ENCODE measurements at regions not wholly inside any gene's neighbourhood (a gene's known extent, or its start where the extent isn't known, plus 50 kb on each side); places are given as distances from the start of the nearest gene placed in this dataset.
A peak's percentile ranks its signal among the peaks of the same experiment; 100 is the strongest.
"Not testable (repeated sequence)": the region's sequence is repeated elsewhere in the genome, so short reads cannot be mapped to it uniquely, and the experiment has no call there.

- no peak overlapping the region for H2BK15ac ChIP-seq (ENCODE audit: low read length)
- H4K91ac ChIP-seq (ENCODE audit: low read depth, low read length, poor library complexity): no peak overlapping the region
- no peak overlapping the region for H2BK12ac ChIP-seq (ENCODE audit: low read length)
- H3K4me2 ChIP-seq (ENCODE audit: insufficient read depth, low read length, poor library complexity, severe bottlenecking): no peak overlapping the region
- H3K4ac ChIP-seq (ENCODE audit: low read length): no peak overlapping the region
- H3K4me3 ChIP-seq (ENCODE audit: low read length in 2 of 2): no peak overlapping the region
- H3K79me1 ChIP-seq (ENCODE audit: low read depth, low read length): no peaks in the 10 kb centered on the region
- no peak overlapping the region for H3K14ac ChIP-seq (ENCODE audit: low read length)
- H2AFZ ChIP-seq (ENCODE audit: low read length): no peak overlapping the region
- no peaks in the 10 kb centered on the region for H3K9me3 ChIP-seq (replicated peaks in 1 of 2; ENCODE audit: control insufficient read depth in 2 of 2, insufficient read depth in 1 of 2, low read depth in 1 of 2, low read length in 2 of 2)
- H3K36me3 ChIP-seq (replicated peaks in 1 of 2; ENCODE audit: control insufficient read depth in 2 of 2, insufficient read depth in 2 of 2, low read length in 2 of 2): no peaks in the 10 kb centered on the region
- H2BK120ac ChIP-seq (ENCODE audit: low read depth, low read length): peak overlapping the region; percentile 96
- no peak overlapping the region for H4K8ac ChIP-seq (ENCODE audit: low read depth, low read length)
- no peak overlapping the region for H2BK5ac ChIP-seq (ENCODE audit: low read length)
- H3K18ac ChIP-seq (ENCODE audit: low read length): peak overlapping the region; percentile 57
- peak overlapping the region; percentile 65 for H3K23ac ChIP-seq (ENCODE audit: low read depth, low read length, poor library complexity)
- H3K9ac ChIP-seq (ENCODE audit: low read depth, low read length, poor library complexity): no peak overlapping the region
- no peak for DNase-seq (ENCODE audit: low spot score)
- no peaks in the 10 kb centered on the region for H3K4me1 ChIP-seq (ENCODE audit: control insufficient read depth in 2 of 2, insufficient read depth in 1 of 2, low read depth in 1 of 2, low read length in 2 of 2)
- no peaks in the 10 kb centered on the region for H3K27me3 ChIP-seq (ENCODE audit: control insufficient read depth in 3 of 3, insufficient read depth in 3 of 3, low read depth in 1 of 3, low read length in 3 of 3)
- WGBS, 2 donors (ENCODE audit: extremely low coverage in 2 of 2, insufficient read length in 2 of 2, insufficient replicate concordance in 1 of 2): no CpG with 5 or more reads among the region's 9 CpGs
- no peak overlapping the region for H3K27ac ChIP-seq (replicated peaks; ENCODE audit: low read length)
- no peak overlapping the region for H2AK5ac ChIP-seq (ENCODE audit: low read depth, low read length)
Measured at GRCh38 chr7:152594801-152595200, 81.1 kb downstream of the XRCC2 start.

GRCh38 chr7:152591976-152592375, 84.0 kb downstream of the XRCC2 start:
- no peak overlapping the region for H3K18ac ChIP-seq (ENCODE audit: low read length)
- H2BK12ac ChIP-seq (ENCODE audit: low read length): no peak overlapping the region
- no peak overlapping the region for H3K14ac ChIP-seq (ENCODE audit: low read length)
- H3K23ac ChIP-seq (ENCODE audit: low read depth, low read length, poor library complexity): no peak overlapping the region
- no peak overlapping the region for H3K4me3 ChIP-seq (ENCODE audit: low read length in 2 of 2)
- H3K9ac ChIP-seq (ENCODE audit: low read depth, low read length, poor library complexity): no peak overlapping the region
- no peak overlapping the region for H2BK5ac ChIP-seq (ENCODE audit: low read length)
- no peaks in the 10 kb centered on the region for H3K79me1 ChIP-seq (ENCODE audit: low read depth, low read length)
- no peak overlapping the region for H2BK15ac ChIP-seq (ENCODE audit: low read length)
- no peak for DNase-seq (ENCODE audit: low spot score)
- no peaks in the 10 kb centered on the region for H3K9me3 ChIP-seq (replicated peaks in 1 of 2; ENCODE audit: control insufficient read depth in 2 of 2, insufficient read depth in 1 of 2, low read depth in 1 of 2, low read length in 2 of 2)
- H3K4ac ChIP-seq (ENCODE audit: low read length): no peak overlapping the region
- no peaks in the 10 kb centered on the region for H3K4me1 ChIP-seq (ENCODE audit: control insufficient read depth in 2 of 2, insufficient read depth in 1 of 2, low read depth in 1 of 2, low read length in 2 of 2)
- no peaks in the 10 kb centered on the region for H3K27me3 ChIP-seq (ENCODE audit: control insufficient read depth in 3 of 3, insufficient read depth in 3 of 3, low read depth in 1 of 3, low read length in 3 of 3)
- no peak overlapping the region for H2AFZ ChIP-seq (ENCODE audit: low read length)
- no peak overlapping the region for H4K91ac ChIP-seq (ENCODE audit: low read depth, low read length, poor library complexity)
- H2AK5ac ChIP-seq (ENCODE audit: low read depth, low read length): no peak overlapping the region
- H2BK120ac ChIP-seq (ENCODE audit: low read depth, low read length): no peak overlapping the region
- no peaks in the 10 kb centered on the region for H3K36me3 ChIP-seq (replicated peaks in 1 of 2; ENCODE audit: control insufficient read depth in 2 of 2, insufficient read depth in 2 of 2, low read length in 2 of 2)
- no peak overlapping the region for H3K27ac ChIP-seq (replicated peaks; ENCODE audit: low read length)
- WGBS, 2 donors (ENCODE audit: extremely low coverage in 2 of 2, insufficient read length in 2 of 2, insufficient replicate concordance in 1 of 2): no CpG with 5 or more reads among the region's 4 CpGs
- no peak overlapping the region for H4K8ac ChIP-seq (ENCODE audit: low read depth, low read length)
- H3K4me2 ChIP-seq (ENCODE audit: insufficient read depth, low read length, poor library complexity, severe bottlenecking): no peak overlapping the region

GRCh38 chr7:152590481-152590880, 85.5 kb downstream of the XRCC2 start:
- Histone ChIP-seq H3K9me3 (replicated peaks in 1 of 2; ENCODE audit: control insufficient read depth in 2 of 2, insufficient read depth in 1 of 2, low read depth in 1 of 2, low read length in 2 of 2) (no peaks in the 10 kb centered on the region), H3K4ac (ENCODE audit: low read length) (no peak overlapping the region), H3K79me1 (ENCODE audit: low read depth, low read length) (no peaks in the 10 kb centered on the region), H3K27me3 (ENCODE audit: control insufficient read depth in 3 of 3, insufficient read depth in 3 of 3, low read depth in 1 of 3, low read length in 3 of 3) (no peaks in the 10 kb centered on the region), H2BK12ac (ENCODE audit: low read length) (no peak overlapping the region), H2BK5ac (ENCODE audit: low read length) (no peak overlapping the region), H3K18ac (ENCODE audit: low read length) (no peak overlapping the region), H2BK120ac (ENCODE audit: low read depth, low read length) (no peak overlapping the region), H3K9ac (ENCODE audit: low read depth, low read length, poor library complexity) (no peak overlapping the region), H3K23ac (ENCODE audit: low read depth, low read length, poor library complexity) (no peak overlapping the region), H2AK5ac (ENCODE audit: low read depth, low read length) (no peak overlapping the region), H4K91ac (ENCODE audit: low read depth, low read length, poor library complexity) (no peak overlapping the region), H3K4me2 (ENCODE audit: insufficient read depth, low read length, poor library complexity, severe bottlenecking) (no peak overlapping the region), H3K4me3 (ENCODE audit: low read length in 2 of 2) (no peak overlapping the region), H3K4me1 (ENCODE audit: control insufficient read depth in 2 of 2, insufficient read depth in 1 of 2, low read depth in 1 of 2, low read length in 2 of 2) (no peaks in the 10 kb centered on the region), H4K8ac (ENCODE audit: low read depth, low read length) (no peak overlapping the region), H3K14ac (ENCODE audit: low read length) (no peak overlapping the region), H2AFZ (ENCODE audit: low read length) (no peak overlapping the region), H3K27ac (replicated peaks; ENCODE audit: low read length) (no peak overlapping the region), H2BK15ac (ENCODE audit: low read length) (no peak overlapping the region), H3K36me3 (replicated peaks in 1 of 2; ENCODE audit: control insufficient read depth in 2 of 2, insufficient read depth in 2 of 2, low read length in 2 of 2) (no peaks in the 10 kb centered on the region)
- no CpG with 5 or more reads among the region's 6 CpGs for WGBS, 2 donors (ENCODE audit: extremely low coverage in 2 of 2, insufficient read length in 2 of 2, insufficient replicate concordance in 1 of 2)
- DNase-seq (ENCODE audit: low spot score): no peak

GRCh38 chr7:152589821-152590220, 86.1 kb downstream of the XRCC2 start:
- H3K79me1 ChIP-seq (ENCODE audit: low read depth, low read length); H3K4me1 ChIP-seq (ENCODE audit: control insufficient read depth in 2 of 2, insufficient read depth in 1 of 2, low read depth in 1 of 2, low read length in 2 of 2); H2BK12ac ChIP-seq (ENCODE audit: low read length): not testable (repeated sequence)

More at GRCh38 chr7:152589821-152590220, 86.1 kb downstream of the XRCC2 start:
- not testable (repeated sequence) for DNase-seq (ENCODE audit: low spot score); H3K4ac ChIP-seq (ENCODE audit: low read length); H3K4me3 ChIP-seq (ENCODE audit: low read length in 2 of 2); H2BK120ac ChIP-seq (ENCODE audit: low read depth, low read length); H2BK5ac ChIP-seq (ENCODE audit: low read length); H3K27me3 ChIP-seq (ENCODE audit: control insufficient read depth in 3 of 3, insufficient read depth in 3 of 3, low read depth in 1 of 3, low read length in 3 of 3); H3K9me3 ChIP-seq (replicated peaks in 1 of 2; ENCODE audit: control insufficient read depth in 2 of 2, insufficient read depth in 1 of 2, low read depth in 1 of 2, low read length in 2 of 2); H3K4me2 ChIP-seq (ENCODE audit: insufficient read depth, low read length, poor library complexity, severe bottlenecking); H2AFZ ChIP-seq (ENCODE audit: low read length); H3K14ac ChIP-seq (ENCODE audit: low read length); H3K9ac ChIP-seq (ENCODE audit: low read depth, low read length, poor library complexity); H3K23ac ChIP-seq (ENCODE audit: low read depth, low read length, poor library complexity); H3K18ac ChIP-seq (ENCODE audit: low read length); H3K36me3 ChIP-seq (replicated peaks in 1 of 2; ENCODE audit: control insufficient read depth in 2 of 2, insufficient read depth in 2 of 2, low read length in 2 of 2); H4K8ac ChIP-seq (ENCODE audit: low read depth, low read length); H2AK5ac ChIP-seq (ENCODE audit: low read depth, low read length); H4K91ac ChIP-seq (ENCODE audit: low read depth, low read length, poor library complexity); H3K27ac ChIP-seq (replicated peaks; ENCODE audit: low read length); H2BK15ac ChIP-seq (ENCODE audit: low read length)
- WGBS, 2 donors (ENCODE audit: extremely low coverage in 2 of 2, insufficient read length in 2 of 2, insufficient replicate concordance in 1 of 2): no CpG with 5 or more reads among the region's 9 CpGs
